ENCODE measurements at regions not wholly inside any gene's neighbourhood (a gene's known extent, or its start where the extent isn't known, plus 50 kb on each side); places are given as distances from the start of the nearest gene placed in this dataset.

GRCh38 chr5:175215906-175216305 lies 228.1 kb downstream of the DRD1 start:
- Histone ChIP-seq H3K4me3 (ENCODE audit: low read depth, low read length) (no peak overlapping the region), H3K4me1 (no peaks in the 10 kb centered on the region), H3K9me3 (no peaks in the 10 kb centered on the region), H3K27me3 (peaks cover 16% of the 10 kb centered on the region), H3K36me3 (no peaks in the 10 kb centered on the region)
- DNase-seq, result no peak
- no peak for TF ChIP-seq CTCF (IDR thresholded peaks at IDR 0.05; ENCODE audit: low read depth, low read length)

- H3K27me3 ChIP-seq, result peaks cover 12% of the 10 kb centered on the region
- no peaks in the 10 kb centered on the region for H3K4me1 ChIP-seq
- no peak for DNase-seq
- H3K4me3 ChIP-seq (ENCODE audit: low read depth, low read length), result no peak overlapping the region
- H3K9me3 ChIP-seq, result no peaks in the 10 kb centered on the region
- no peak for TF ChIP-seq CTCF (IDR thresholded peaks at IDR 0.05; ENCODE audit: low read depth, low read length)
- no peaks in the 10 kb centered on the region for H3K36me3 ChIP-seq
These were observed 229.8 kb downstream of the DRD1 start for GRCh38 chr5:175214152-175214551.

- Histone ChIP-seq H3K9me3 (no peaks in the 10 kb centered on the region), H3K27me3 (peaks cover 8% of the 10 kb centered on the region), H3K4me3 (ENCODE audit: low read depth, low read length) (no peak overlapping the region), H3K36me3 (no peaks in the 10 kb centered on the region), H3K4me1 (no peaks in the 10 kb centered on the region)
- no peak for DNase-seq
- no peak for TF ChIP-seq CTCF (IDR thresholded peaks at IDR 0.05; ENCODE audit: low read depth, low read length)
These were observed 231.8 kb downstream of the DRD1 start for GRCh38 chr5:175211956-175212756.

DNA sequence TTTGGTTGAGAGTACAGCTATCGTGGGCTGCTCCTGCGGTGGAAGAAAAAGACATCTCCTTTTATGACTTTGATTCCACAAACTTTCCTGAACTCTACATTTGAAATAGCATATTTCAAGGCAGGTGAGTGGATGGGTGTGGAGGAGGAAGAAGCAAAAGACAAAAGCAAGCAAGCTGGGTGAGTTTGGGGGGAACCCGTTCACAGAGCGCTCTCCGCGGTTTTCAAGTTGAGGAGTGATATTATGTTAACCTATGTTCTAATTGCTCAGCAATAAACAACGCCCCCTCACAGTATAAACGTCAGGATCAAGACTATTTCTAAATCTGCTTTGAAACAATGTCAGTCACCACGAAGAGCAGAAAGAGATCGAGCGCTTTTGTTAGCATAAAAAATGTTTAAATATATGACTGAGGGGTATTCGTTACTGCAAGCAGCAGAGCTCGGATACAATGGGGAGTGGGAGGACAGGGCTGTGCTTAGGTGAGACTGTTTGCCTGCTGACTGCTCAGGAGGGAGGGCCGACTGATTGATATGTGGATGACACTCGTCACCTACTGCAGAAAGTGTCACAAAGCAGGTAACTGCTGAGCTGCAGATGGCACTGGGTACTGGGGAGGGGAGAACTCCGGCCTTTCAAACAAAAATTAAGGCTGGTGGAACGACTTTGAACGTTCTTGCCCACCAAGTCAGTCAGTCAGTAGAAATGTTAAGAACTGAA lies 236.5 kb downstream of the DRD1 start:
- no peak for DNase-seq
- no peaks in the 10 kb centered on the region for H3K9me3 ChIP-seq
- H3K27me3 ChIP-seq, result peaks cover 7% of the 10 kb centered on the region
- TF ChIP-seq CTCF (IDR thresholded peaks at IDR 0.05; ENCODE audit: low read depth, low read length), result no peak
- no peaks in the 10 kb centered on the region for H3K36me3 ChIP-seq
- no peak overlapping the region for H3K4me3 ChIP-seq (ENCODE audit: low read depth, low read length)
- no peaks in the 10 kb centered on the region for H3K4me1 ChIP-seq

DNA sequence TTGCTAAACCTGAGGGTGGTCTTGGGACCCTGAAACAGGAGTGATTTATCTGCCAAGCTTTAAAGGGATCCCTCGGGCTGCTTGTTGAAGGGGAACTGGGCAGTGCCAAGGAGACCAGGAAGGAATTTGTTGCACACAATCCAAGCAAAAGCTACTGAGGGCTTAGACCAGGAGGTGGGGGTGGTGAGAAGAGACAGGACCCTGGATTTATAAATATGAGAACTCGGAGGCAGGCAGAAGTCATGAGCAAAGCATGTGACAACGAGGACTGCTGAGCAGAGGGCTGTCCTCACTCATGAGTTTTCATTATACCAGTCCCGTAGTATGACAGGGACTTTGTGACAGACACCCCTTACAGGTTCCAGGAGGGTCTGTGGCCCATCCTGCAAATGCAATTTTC lies 237.3 kb downstream of the DRD1 start:
- no peaks in the 10 kb centered on the region for H3K4me1 ChIP-seq
- no peak for TF ChIP-seq CTCF (IDR thresholded peaks at IDR 0.05; ENCODE audit: low read depth, low read length)

More for the DNA sequence above, 237.3 kb downstream of the DRD1 start:
- H3K9me3 ChIP-seq, result no peaks in the 10 kb centered on the region
- no peaks in the 10 kb centered on the region for H3K36me3 ChIP-seq
- DNase-seq, result no peak
- no peaks in the 10 kb centered on the region; the same call in 1 of the 2 replicates for H3K27me3 ChIP-seq
- no peak overlapping the region for H3K4me3 ChIP-seq (ENCODE audit: low read depth, low read length)
